A549 (cell line): ENCODE measurements at regions not wholly inside any gene's neighbourhood (a gene's known extent, or its start where the extent isn't known, plus 50 kb on each side); places are given as distances from the start of the nearest gene placed in this dataset.

Experiments
- BHLHE40 ChIP-seq: IDR thresholded peaks from 2 replicates; pipeline ENCODE4 v1.6.1; 2012; ENCODE audit warnings: low read depth, low read length, inconsistent platforms
- CHD2 ChIP-seq: fragments of 150-350 bp; IDR thresholded peaks from 2 replicates; pipeline ENCODE4 v1.6.1; 2014; ENCODE audit warnings: low read length; ENCODE audit not compliant: partially characterized antibody
- EP300 ChIP-seq, 2 experiments: fragments of >200 bp; sonication (Bioruptor Twin); formaldehyde crosslinking; IDR thresholded peaks; 2 replicates in 1 of 2; 3 replicates in 1 of 2; pipeline ENCODE4 v1.6.1; 2016 to 2017
- FOSL2 ChIP-seq, 2 experiments: fragments of 450-650 bp in 1 of 2; fragments of >200 bp in 1 of 2; sonication (Bioruptor Twin) in 1 of 2; formaldehyde crosslinking; IDR thresholded peaks; 2 replicates each; pipeline versions ENCODE4 v1.5.0 to v1.6.1; 2016 to 2020; ENCODE audit warnings: mild to moderate bottlenecking in 1 of 2, moderate library complexity in 1 of 2
- POLR2A ChIP-seq: IDR thresholded peaks from 2 replicates; pipeline ENCODE4 v1.6.1; 2012; ENCODE audit warnings: mild to moderate bottlenecking, low read length
- SMC3 ChIP-seq: fragments of >200 bp; sonication (Bioruptor Twin); formaldehyde crosslinking; IDR thresholded peaks from 3 replicates; pipeline ENCODE4 v1.6.1; 2018; ENCODE audit warnings: inconsistent platforms
- ZC3H11A ChIP-seq: fragments of 450-650 bp; IDR thresholded peaks from 2 replicates; pipeline ENCODE4 v1.6.1; 2014; ENCODE audit warnings: antibody characterized with exemption, mild to moderate bottlenecking
- TF ChIP-seq, protein P1 (sequence below): IDR thresholded peaks from 2 replicates; pipeline ENCODE4 v1.6.1; 2012
- TF ChIP-seq, protein P2 (sequence below): fragments of >200 bp; sonication (Bioruptor Twin); formaldehyde crosslinking; IDR thresholded peaks from 3 replicates; pipeline ENCODE4 v1.5.1; 2016

GRCh38 chr4:57344296-57344695 is 234.1 kb upstream of the IGFBP7 start:
- no peak for TF ChIP-seq CHD2
- no peak for TF ChIP-seq FOSL2 (IDR thresholded peaks at IDR 0.05)
- no peak for TF ChIP-seq FOSL2 (CRISPR knock-in tag; IDR thresholded peaks at IDR 0.05)
- no peak for TF ChIP-seq POLR2A
- TF ChIP-seq, protein P1, sequence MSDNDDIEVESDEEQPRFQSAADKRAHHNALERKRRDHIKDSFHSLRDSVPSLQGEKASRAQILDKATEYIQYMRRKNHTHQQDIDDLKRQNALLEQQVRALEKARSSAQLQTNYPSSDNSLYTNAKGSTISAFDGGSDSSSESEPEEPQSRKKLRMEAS = no peak
- TF ChIP-seq, protein P2, sequence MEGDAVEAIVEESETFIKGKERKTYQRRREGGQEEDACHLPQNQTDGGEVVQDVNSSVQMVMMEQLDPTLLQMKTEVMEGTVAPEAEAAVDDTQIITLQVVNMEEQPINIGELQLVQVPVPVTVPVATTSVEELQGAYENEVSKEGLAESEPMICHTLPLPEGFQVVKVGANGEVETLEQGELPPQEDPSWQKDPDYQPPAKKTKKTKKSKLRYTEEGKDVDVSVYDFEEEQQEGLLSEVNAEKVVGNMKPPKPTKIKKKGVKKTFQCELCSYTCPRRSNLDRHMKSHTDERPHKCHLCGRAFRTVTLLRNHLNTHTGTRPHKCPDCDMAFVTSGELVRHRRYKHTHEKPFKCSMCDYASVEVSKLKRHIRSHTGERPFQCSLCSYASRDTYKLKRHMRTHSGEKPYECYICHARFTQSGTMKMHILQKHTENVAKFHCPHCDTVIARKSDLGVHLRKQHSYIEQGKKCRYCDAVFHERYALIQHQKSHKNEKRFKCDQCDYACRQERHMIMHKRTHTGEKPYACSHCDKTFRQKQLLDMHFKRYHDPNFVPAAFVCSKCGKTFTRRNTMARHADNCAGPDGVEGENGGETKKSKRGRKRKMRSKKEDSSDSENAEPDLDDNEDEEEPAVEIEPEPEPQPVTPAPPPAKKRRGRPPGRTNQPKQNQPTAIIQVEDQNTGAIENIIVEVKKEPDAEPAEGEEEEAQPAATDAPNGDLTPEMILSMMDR = no peak
- TF ChIP-seq BHLHE40 = no peak
- no peak for TF ChIP-seq ZC3H11A
- TF ChIP-seq EP300 (IDR thresholded peaks at IDR 0.05) = no peak
- TF ChIP-seq SMC3 = no peak
